WI38 (cell line): ENCODE measurements at regions not wholly inside any gene's neighbourhood (a gene's known extent, or its start where the extent isn't known, plus 50 kb on each side); places are given as distances from the start of the nearest gene placed in this dataset.

ENCODE experiments used
- H3K4me3 ChIP-seq: 2 replicates; pipeline ENCODE4 v1.5.1; 2011; ENCODE audit warnings: low read depth, mild to moderate bottlenecking, control low read depth, low read length
- CTCF ChIP-seq: IDR thresholded peaks from 2 replicates; pipeline ENCODE4 v1.5.1; 2012; ENCODE audit warnings: low read depth, mild to moderate bottlenecking, control low read depth, low read length

- TF ChIP-seq CTCF: no peak
- H3K4me3 ChIP-seq: no peak overlapping the region
Observed at GRCh38 chr16:63481060-63481459, 1444.8 kb upstream of the CDH8 start.

GRCh38 chr16:63473725-63474124 is 1437.5 kb upstream of the CDH8 start:
- no peak for TF ChIP-seq CTCF
- H3K4me3 ChIP-seq: no peak overlapping the region

- no peak overlapping the region for H3K4me3 ChIP-seq
- no peak for TF ChIP-seq CTCF
Observed at GRCh38 chr16:63467513-63467912, 1431.3 kb upstream of the CDH8 start.

- H3K4me3 ChIP-seq: no peak overlapping the region
- TF ChIP-seq CTCF: no peak
Observed at GRCh38 chr16:63462316-63462715, 1426.1 kb upstream of the CDH8 start.

- H3K4me3 ChIP-seq: no peak overlapping the region
- no peak for TF ChIP-seq CTCF
Observed at GRCh38 chr16:63461248-63461841, 1425.1 kb upstream of the CDH8 start.

- no peak for TF ChIP-seq CTCF
- no peak overlapping the region for H3K4me3 ChIP-seq
Observed at GRCh38 chr16:63458846-63459245, 1422.6 kb upstream of the CDH8 start.

- H3K4me3 ChIP-seq: no peak overlapping the region
- no peak for TF ChIP-seq CTCF
Observed at GRCh38 chr16:63457869-63458268, 1421.6 kb upstream of the CDH8 start.
